Right atrium auricular region (tissue), 2 donors: ENCODE measurements at regions not wholly inside any gene's neighbourhood (a gene's known extent, or its start where the extent isn't known, plus 50 kb on each side); places are given as distances from the start of the nearest gene placed in this dataset.

Experiments used
- DNase-seq: peaks from one replicate; pipeline ENCODE4 v3.0.0-alpha.2; 2019; ENCODE audit warnings: low spot score
- H3K27ac ChIP-seq, 2 donors: fragments of 200-600 bp; sonication (generic); 1 replicate in 1 of 2; 2 replicates in 1 of 2; pipeline ENCODE4 v1.5.1; 2016 to 2019
- H3K27me3 ChIP-seq, 2 donors: fragments of 200-600 bp; sonication (generic); one replicate each; pipeline versions ENCODE4 v1.5.1 to v1.6.0; 2017 to 2019
- H3K36me3 ChIP-seq: fragments of 200-600 bp; sonication (generic); one replicate; pipeline ENCODE4 v1.5.1; 2016
- H3K4me1 ChIP-seq, 2 donors: fragments of 200-600 bp; sonication (generic); one replicate each; pipeline versions ENCODE4 v1.5.1 to v1.6.0; 2017 to 2019
- H3K4me3 ChIP-seq, 2 donors: fragments of 200-600 bp; sonication (generic); 1 replicate in 1 of 2; 2 replicates in 1 of 2; pipeline ENCODE4 v1.5.1; 2017 to 2019; ENCODE audit warnings: mild to moderate bottlenecking in 1 of 2, moderate library complexity in 1 of 2
- H3K9me3 ChIP-seq, 2 donors: fragments of 200-600 bp; sonication (generic); one replicate each; pipeline ENCODE4 v1.5.1; 2019
- CTCF ChIP-seq, 2 donors: fragments of 200-600 bp; sonication (generic); IDR thresholded peaks; one replicate each; pipeline ENCODE4 v1.5.1; 2019; ENCODE audit warnings: antibody characterized with exemption in 2 of 2

GRCh38 chr12:77777274-77777673 is 53.4 kb upstream of the NAV3 start:
- Histone ChIP-seq H3K27me3 (no peaks in the 10 kb centered on the region), H3K4me3 (no peak overlapping the region)
- TF ChIP-seq CTCF (IDR thresholded peaks at IDR 0.05) = no peak

GRCh38 chr12:77774761-77775160 is 55.9 kb upstream of the NAV3 start:
- no peak overlapping the region for H3K4me3 ChIP-seq
- no peaks in the 10 kb centered on the region for H3K4me1 ChIP-seq
- H3K27me3 ChIP-seq = no peaks in the 10 kb centered on the region
- H3K9me3 ChIP-seq = no peaks in the 10 kb centered on the region
- H3K27ac ChIP-seq = no peak overlapping the region
- DNase-seq = no peak
- no peaks in the 10 kb centered on the region for H3K36me3 ChIP-seq
- TF ChIP-seq CTCF (IDR thresholded peaks at IDR 0.05) = no peak

More at GRCh38 chr12:77777274-77777673, 53.4 kb upstream of the NAV3 start:
- H3K4me1 ChIP-seq = no peaks in the 10 kb centered on the region
- no peak for DNase-seq
- no peak overlapping the region for H3K27ac ChIP-seq
- no peaks in the 10 kb centered on the region for H3K36me3 ChIP-seq
- H3K9me3 ChIP-seq = no peaks in the 10 kb centered on the region

DNA sequence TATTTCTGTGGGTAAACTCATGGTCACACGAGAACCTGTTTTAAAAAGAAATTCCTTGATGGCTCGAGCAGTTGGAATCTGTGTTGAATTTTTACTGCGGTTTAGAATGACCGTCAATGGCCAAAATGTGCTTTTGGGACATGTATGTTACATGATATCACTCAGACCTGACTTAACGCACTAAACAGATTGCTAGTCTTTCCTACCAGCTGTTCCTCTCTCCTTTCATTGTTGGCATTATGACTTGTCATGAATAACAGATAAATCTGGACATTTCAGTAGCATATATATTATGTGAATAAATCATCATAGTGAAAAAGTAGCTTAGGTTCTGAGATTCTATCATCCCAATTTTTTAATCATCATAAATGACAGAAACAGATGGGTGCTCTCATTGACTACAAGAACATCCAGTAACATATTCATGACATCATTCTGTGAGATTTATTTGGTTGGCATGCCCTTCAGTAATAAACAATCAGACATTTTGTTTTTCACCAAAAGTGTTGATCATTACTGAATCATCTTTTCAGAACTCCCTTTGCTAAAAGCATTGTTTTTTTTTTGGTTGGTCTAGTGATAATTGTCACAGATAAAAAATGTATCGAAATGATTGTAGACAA is 57.9 kb upstream of the NAV3 start:
- Histone ChIP-seq H3K4me3 (no peak overlapping the region), H3K27ac (no peak overlapping the region), H3K27me3 (no peaks in the 10 kb centered on the region), H3K4me1 (no peaks in the 10 kb centered on the region), H3K9me3 (peaks cover 0 to 3% of the 10 kb centered on the region in 2 donors), H3K36me3 (no peaks in the 10 kb centered on the region)
- TF ChIP-seq CTCF (IDR thresholded peaks at IDR 0.05) = no peak
- no peak for DNase-seq

GRCh38 chr12:77768558-77768957 is 62.1 kb upstream of the NAV3 start:
- no peak overlapping the region for H3K27ac ChIP-seq
- H3K4me1 ChIP-seq = peaks cover 0 to 14% of the 10 kb centered on the region in 2 donors
- H3K9me3 ChIP-seq = peaks cover 0 to 6% of the 10 kb centered on the region in 2 donors
- H3K27me3 ChIP-seq = no peaks in the 10 kb centered on the region
- no peak for TF ChIP-seq CTCF (IDR thresholded peaks at IDR 0.05)
- H3K4me3 ChIP-seq = no peak overlapping the region
- no peaks in the 10 kb centered on the region for H3K36me3 ChIP-seq
- no peak for DNase-seq

DNA sequence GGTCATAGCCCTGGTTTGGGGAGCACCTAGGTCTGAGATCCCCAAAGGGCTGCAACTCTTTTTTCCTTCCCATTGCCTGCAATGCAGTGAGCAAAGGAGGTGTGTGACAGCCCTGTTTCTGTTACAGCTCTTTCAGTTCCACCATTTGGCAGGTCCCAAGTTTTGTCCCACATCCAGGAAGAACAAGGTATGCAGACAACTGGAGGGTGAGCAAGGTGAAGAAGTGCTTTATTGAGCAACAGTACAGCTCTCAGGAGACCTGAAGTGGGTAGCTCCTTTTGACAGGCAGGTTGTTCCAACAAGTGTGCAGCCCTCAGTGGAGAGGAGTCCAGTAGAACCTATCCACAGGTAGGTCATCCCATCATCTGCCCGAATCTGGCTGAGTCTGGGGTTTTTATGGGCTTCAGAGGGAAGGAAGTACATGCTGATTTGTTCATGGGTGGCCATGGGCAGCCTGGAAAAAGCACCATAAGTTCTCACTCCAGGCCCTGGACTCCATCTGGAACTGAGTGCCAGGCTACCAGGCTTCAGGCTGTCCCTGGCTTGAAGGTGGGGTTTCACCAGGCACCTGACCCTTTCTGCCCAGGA is 62.8 kb upstream of the NAV3 start:
- Histone ChIP-seq H3K27ac (no peak overlapping the region), H3K36me3 (no peaks in the 10 kb centered on the region), H3K4me1 (peaks cover 0 to 14% of the 10 kb centered on the region in 2 donors), H3K27me3 (no peaks in the 10 kb centered on the region), H3K9me3 (peaks cover 0 to 6% of the 10 kb centered on the region in 2 donors), H3K4me3 (no peak overlapping the region)
- no peak for TF ChIP-seq CTCF (IDR thresholded peaks at IDR 0.05)
- no peak for DNase-seq

DNA sequence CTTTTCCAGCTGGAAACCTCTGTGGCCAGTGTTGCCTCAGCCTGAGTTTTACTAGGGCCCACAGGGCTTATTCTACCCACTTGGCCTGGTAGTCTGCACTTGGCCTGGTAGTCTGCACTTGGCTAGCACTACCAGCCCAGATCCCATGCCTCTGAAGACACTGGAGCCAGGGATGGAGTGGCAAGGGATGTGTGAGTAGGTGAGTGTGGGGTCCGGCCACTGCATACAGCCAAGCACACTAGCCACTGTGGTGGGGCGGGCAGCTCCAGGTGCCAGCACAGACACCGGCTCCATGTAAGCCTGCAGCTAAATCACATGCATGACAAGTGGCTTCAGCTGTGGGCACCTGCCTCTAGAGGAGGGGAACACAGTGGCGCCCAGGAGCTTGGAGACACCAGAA is 63.4 kb upstream of the NAV3 start:
- Histone ChIP-seq H3K27ac (no peak overlapping the region), H3K36me3 (no peaks in the 10 kb centered on the region), H3K4me1 (peaks cover 0 to 14% of the 10 kb centered on the region in 2 donors), H3K9me3 (peaks cover 0 to 6% of the 10 kb centered on the region in 2 donors), H3K4me3 (no peak overlapping the region), H3K27me3 (no peaks in the 10 kb centered on the region)
- DNase-seq = no peak
- no peak for TF ChIP-seq CTCF (IDR thresholded peaks at IDR 0.05)
